ENCODE measurements at regions not wholly inside any gene's neighbourhood (a gene's known extent, or its start where the extent isn't known, plus 50 kb on each side); places are given as distances from the start of the nearest gene placed in this dataset.
"Not testable (repeated sequence)": the region's sequence is repeated elsewhere in the genome, so short reads cannot be mapped to it uniquely, and the experiment has no call there.

GRCh38 chr18:71352618-71353017 lies 1063.8 kb downstream of the SOCS6 start:
- DNase-seq, result peak; percentile 29

GRCh38 chr18:71336576-71337210 lies 1047.8 kb downstream of the SOCS6 start:
- no peak for DNase-seq

- DNase-seq, result no peak
Measured at GRCh38 chr18:71329563-71329962, 1040.7 kb downstream of the SOCS6 start.

- DNase-seq, result no peak
Measured at GRCh38 chr18:71329114-71329513, 1040.3 kb downstream of the SOCS6 start.

GRCh38 chr18:71327850-71328249 lies 1039.0 kb downstream of the SOCS6 start:
- DNase-seq, result peak; percentile 11

- no peak for DNase-seq
Measured at GRCh38 chr18:71327441-71327840, 1038.6 kb downstream of the SOCS6 start.

GRCh38 chr18:71326826-71327225 lies 1038.0 kb downstream of the SOCS6 start:
- no peak for DNase-seq

GRCh38 chr18:71324356-71324755 lies 1035.5 kb downstream of the SOCS6 start:
- no peak for DNase-seq

GRCh38 chr18:71322201-71322600 lies 1033.4 kb downstream of the SOCS6 start:
- no peak for DNase-seq

- no peak for DNase-seq
Measured at GRCh38 chr18:71321319-71321718, 1032.5 kb downstream of the SOCS6 start.

GRCh38 chr18:71304856-71305255 lies 1016.0 kb downstream of the SOCS6 start:
- DNase-seq, result no peak

GRCh38 chr18:71303743-71304142 lies 1014.9 kb downstream of the SOCS6 start:
- not testable (repeated sequence) for DNase-seq

GRCh38 chr18:71301596-71301995 lies 1012.8 kb downstream of the SOCS6 start:
- DNase-seq, result no peak

GRCh38 chr18:71294201-71294600 lies 1005.4 kb downstream of the SOCS6 start:
- DNase-seq, result not testable (repeated sequence)

- DNase-seq, result no peak
Measured at GRCh38 chr18:71293322-71293721, 1004.5 kb downstream of the SOCS6 start.

GRCh38 chr18:71287268-71287667 lies 998.4 kb downstream of the SOCS6 start:
- DNase-seq, result no peak

GRCh38 chr18:71252351-71252865 lies 963.6 kb downstream of the SOCS6 start:
- no peak for DNase-seq

- DNase-seq, result no peak
Measured at GRCh38 chr18:71250191-71250590, 961.3 kb downstream of the SOCS6 start.

- no peak for DNase-seq
Measured at GRCh38 chr18:71249791-71250190, 960.9 kb downstream of the SOCS6 start.

GRCh38 chr18:71242981-71243380 lies 954.1 kb downstream of the SOCS6 start:
- DNase-seq, result no peak

GRCh38 chr18:71238974-71239624 lies 950.3 kb downstream of the SOCS6 start:
- no peak for DNase-seq

GRCh38 chr18:71237641-71238040 lies 948.8 kb downstream of the SOCS6 start:
- DNase-seq, result no peak

GRCh38 chr18:71233177-71233576 lies 944.3 kb downstream of the SOCS6 start:
- no peak for DNase-seq

- DNase-seq, result no peak
Measured at GRCh38 chr18:71223486-71223885, 934.6 kb downstream of the SOCS6 start.

Data from left kidney (tissue), 1 donor.